HepG2 (cell line): ENCODE measurements at regions not wholly inside any gene's neighbourhood (a gene's known extent, or its start where the extent isn't known, plus 50 kb on each side); places are given as distances from the start of the nearest gene placed in this dataset.

Experiments used
- ATAC-seq: fragments of 200-7000 bp; cut with Tn5 transposase; 3 replicates; pipeline ENCODE4 v1.9.1; 2020; ENCODE audit warnings: mild to moderate bottlenecking, moderate library complexity
- BruUV-seq: library from RNA; stranded (reverse); fragments of 400-500 nt; replicated peaks from 2 replicates; lab custom pipeline; 2021; lab: Mats Ljungman, UMichigan
- CTCF ChIA-PET: fragments of 300-600 bp; formaldehyde crosslinking; extraction: SDS; loops from one replicate; lab custom pipeline; 2021; ENCODE audit warnings: low total read pairs, inconsistent platforms, low intra/inter-chr PET ratio; lab: Yijun Ruan, JAX
- POLR2A ChIA-PET: fragments of 350-600 bp; sonication (Branson Sonifier 250); formaldehyde crosslinking; loops from one replicate; lab custom pipeline; 2020; ENCODE audit warnings: antibody characterized with exemption, inconsistent platforms; lab: Yijun Ruan, JAX
- DNase-seq: peaks from one replicate; pipeline ENCODE4 v3.0.0-alpha.2; 2015; ENCODE audit warnings: low spot score
- FAIRE-seq: peaks from 3 replicates; lab custom pipeline; 2011; peaks lifted over from hg19 to GRCh38; lab: Jason Lieb, UNC
- H2AFZ ChIP-seq: one replicate; pipeline ENCODE4 v1.6.1; 2011; ENCODE audit warnings: low read length, inconsistent platforms
- H3K27ac ChIP-seq: fragments of 300-600 bp; 3 replicates; pipeline ENCODE4 v1.8.0; 2011; ENCODE audit warnings: mixed run types, mild to moderate bottlenecking, mixed read lengths, low read length, inconsistent platforms; ENCODE audit not compliant: insufficient read depth; ENCODE audit errors: extremely low read length
- H3K27me3 ChIP-seq, 2 experiments: fragments of 200-600 bp in 1 of 2; 2 replicates in 1 of 2; 3 replicates in 1 of 2; pipeline versions ENCODE4 v1.6.0 to v1.8.0; 2011; ENCODE audit warnings: low read length in 2 of 2, mild to moderate bottlenecking in 2 of 2, moderate library complexity in 2 of 2, inconsistent platforms in 1 of 2; ENCODE audit not compliant: insufficient read depth in 2 of 2, control insufficient read depth in 1 of 2
- H3K36me3 ChIP-seq, 2 experiments: fragments of 200-600 bp in 1 of 2; replicated peaks in 1 of 2; 2 replicates in 1 of 2; 3 replicates in 1 of 2; pipeline versions ENCODE4 v1.5.1 to v1.8.0; 2011; ENCODE audit warnings: low read length in 2 of 2, inconsistent platforms in 1 of 2; ENCODE audit not compliant: insufficient read depth in 2 of 2, control insufficient read depth in 1 of 2
- H3K4me1 ChIP-seq: 2 replicates; pipeline ENCODE4 v1.5.1; 2012; ENCODE audit warnings: low read length, inconsistent platforms; ENCODE audit not compliant: insufficient read depth
- H3K4me2 ChIP-seq: 2 replicates; pipeline ENCODE4 v1.6.0; 2011; ENCODE audit warnings: low read depth, low read length, inconsistent platforms
- H3K4me3 ChIP-seq, 3 experiments: fragments of 200-600 bp in 1 of 3; sonication (generic), shearing (Covaris generic) in 1 of 3; replicated peaks in 1 of 3; 2 replicates each; pipeline ENCODE4 v1.5.1; 2011 to 2016; ENCODE audit warnings: low read length in 3 of 3, inconsistent platforms in 2 of 3, low read depth in 2 of 3, mild to moderate bottlenecking in 2 of 3, control low read depth in 1 of 3, mixed read lengths in 1 of 3; ENCODE audit not compliant: insufficient read depth in 1 of 3
- H3K79me2 ChIP-seq: one replicate; pipeline ENCODE4 v1.6.1; 2011; ENCODE audit warnings: low read length, inconsistent platforms; ENCODE audit not compliant: insufficient read depth
- H3K9ac ChIP-seq: 2 replicates; pipeline ENCODE4 v1.6.0; 2011; ENCODE audit warnings: mild to moderate bottlenecking, low read depth, low read length, inconsistent platforms; ENCODE audit not compliant: insufficient read depth
- H3K9me3 ChIP-seq: 2 replicates; pipeline ENCODE4 v1.5.1; 2012; ENCODE audit warnings: mild to moderate bottlenecking, low read length
- H4K20me1 ChIP-seq: 2 replicates; pipeline ENCODE4 v1.6.0; 2011; ENCODE audit warnings: inconsistent platforms, mild to moderate bottlenecking, low read length, moderate library complexity; ENCODE audit not compliant: insufficient read depth
- ERF ChIP-seq: IDR thresholded peaks from 2 replicates; pipeline ENCODE4 v1.6.1; 2018; ENCODE audit warnings: missing biosample characterization, missing genetic modification reagents
- GTF2F1 ChIP-seq: fragments of 150-350 bp; IDR thresholded peaks from 2 replicates; pipeline ENCODE4 v1.6.1; 2014; ENCODE audit warnings: low read length
- HIC2 ChIP-seq: sonication (generic); formaldehyde crosslinking; IDR thresholded peaks from 2 replicates; pipeline ENCODE4 v1.9.0; 2022; ENCODE audit warnings: low read depth, missing genetic modification reagents
- HOXA3 ChIP-seq: sonication (generic); formaldehyde crosslinking; IDR thresholded peaks from 2 replicates; pipeline ENCODE4 v1.5.0; 2020; ENCODE audit warnings: missing genetic modification reagents
- ZBTB2 ChIP-seq: sonication (generic); formaldehyde crosslinking; IDR thresholded peaks from 2 replicates; pipeline ENCODE4 v1.8.0; 2022; ENCODE audit warnings: low read depth, missing genetic modification reagents
- ZNF597 ChIP-seq: sonication (generic); formaldehyde crosslinking; IDR thresholded peaks from 2 replicates; pipeline ENCODE4 v1.5.0; 2020; ENCODE audit warnings: missing genetic modification reagents
- WGBS: methylation state at CpG from one replicate; pipeline ENCODE4 v1.1.6; 2017; ENCODE audit warnings: low lambda C conversion rate; 5-methylcytosine and 5-hydroxymethylcytosine counted together
- in situ Hi-C: cut with HindIII; loops from 2 replicates; pipeline ENCODE4 v1.10.0; 2017; ENCODE audit warnings: low pct_unique_long_range_greater_than_20kb; ENCODE audit not compliant: extremely low pct_ligation_motif_present
- intact Hi-C: fragments of 100-400 bp; cut with micrococcal nuclease; formaldehyde crosslinking; loops from one replicate; pipeline ENCODE4 v1.10.0; 2022; ENCODE audit not compliant: unreplicated experiment

GRCh38 chr7:112908086-112908485 lies 117.9 kb upstream of the TMEM168 start:
- H3K9ac ChIP-seq: no peak overlapping the region
- CTCF ChIA-PET: no interaction called here
- no peak overlapping the region for H2AFZ ChIP-seq
- H3K4me2 ChIP-seq: no peak overlapping the region
- H3K27ac ChIP-seq: no peak overlapping the region
- DNase-seq: no peak
- no peaks in the 10 kb centered on the region for H4K20me1 ChIP-seq
- H3K27me3 ChIP-seq: no peaks in the 10 kb centered on the region
- H3K4me3 ChIP-seq: no peak overlapping the region
- no peaks in the 10 kb centered on the region for H3K9me3 ChIP-seq
- no TSS peak for BruUV-seq
- TF ChIP-seq HIC2: no peak
- TF ChIP-seq HOXA3 (CRISPR knock-in tag): no peak
- no peak for TF ChIP-seq ZNF597 (CRISPR knock-in tag)
- TF ChIP-seq ZBTB2 (CRISPR knock-in tag): no peak
- no peak for TF ChIP-seq GTF2F1
- no peak for TF ChIP-seq ERF (CRISPR knock-in tag)
- FAIRE-seq: no peak
- H3K4me1 ChIP-seq: 0 out of 2 replicates have a peak, but pooled peaks cover under 1% of the 10 kb centered on the region
- no peak for ATAC-seq
- H3K36me3 ChIP-seq: peaks cover 0 to 4% of the 10 kb centered on the region in 2 experiments; a peak in 4 of 5 replicates
- no peaks in the 10 kb centered on the region for H3K79me2 ChIP-seq
- WGBS: 76% methylated on average over 2 of the region's 2 CpGs
- in situ Hi-C loops: no loop called here
- intact Hi-C loops: no loop called here
- POLR2A ChIA-PET: no interaction called here
